Stomach smooth muscle (tissue), 2 donors: ENCODE measurements at regions not wholly inside any gene's neighbourhood (a gene's known extent, or its start where the extent isn't known, plus 50 kb on each side); places are given as distances from the start of the nearest gene placed in this dataset.

ENCODE experiments used
- H3K27ac ChIP-seq: one replicate; pipeline ENCODE4 v1.7.0; 2013; ENCODE audit warnings: mild to moderate bottlenecking, low read length, inconsistent platforms
- H3K27me3 ChIP-seq, 2 donors: one replicate each; pipeline ENCODE4 v1.7.0; 2013; ENCODE audit warnings: low read length in 2 of 2; ENCODE audit not compliant: insufficient read depth in 2 of 2, control insufficient read depth in 1 of 2
- H3K36me3 ChIP-seq, 2 donors: one replicate each; pipeline ENCODE4 v1.7.0; 2013; ENCODE audit warnings: low read length in 2 of 2; ENCODE audit not compliant: control insufficient read depth in 2 of 2, insufficient read depth in 2 of 2
- H3K4me1 ChIP-seq: one replicate; pipeline ENCODE4 v1.7.0; 2013; ENCODE audit warnings: low read length; ENCODE audit not compliant: control insufficient read depth, insufficient read depth
- H3K4me3 ChIP-seq, 2 donors: one replicate each; pipeline ENCODE4 v1.7.0; 2013; ENCODE audit warnings: low read length in 2 of 2
- H3K9ac ChIP-seq, 2 donors: one replicate each; pipeline ENCODE4 v1.7.0; 2013; ENCODE audit warnings: low read length in 2 of 2, mild to moderate bottlenecking in 1 of 2
- H3K9me3 ChIP-seq, 2 donors: one replicate each; pipeline ENCODE4 v1.7.0; 2013; ENCODE audit warnings: low read length in 2 of 2; ENCODE audit not compliant: control insufficient read depth in 2 of 2
- donor health status: healthy.
- donor health status: Pancreatic carcinoma.

DNA sequence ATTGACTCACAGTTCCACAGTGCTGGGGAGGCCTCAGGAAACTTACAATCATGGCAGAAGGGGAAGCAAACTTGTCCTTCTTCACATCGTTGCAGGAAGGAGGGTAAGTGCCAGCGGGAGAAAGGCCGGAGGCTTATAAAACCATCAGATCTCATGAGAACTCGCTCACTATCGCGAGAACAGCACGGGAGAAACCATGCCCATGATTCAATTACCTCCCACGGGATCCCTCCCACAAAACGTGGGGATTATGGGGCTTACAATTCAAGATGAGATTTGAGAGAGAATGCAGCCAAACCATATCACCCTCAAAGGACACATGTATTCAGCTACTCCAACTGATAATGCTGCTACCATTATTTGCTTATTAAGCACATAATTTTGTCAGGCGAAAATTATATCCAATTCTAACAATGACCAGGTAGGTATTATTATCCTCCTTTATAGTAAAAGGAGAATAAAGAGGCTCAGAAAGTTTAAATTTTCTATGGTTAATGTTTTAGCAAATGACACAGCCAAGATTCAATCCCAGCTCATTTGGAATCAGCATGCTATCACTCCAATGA lies 327.2 kb upstream of the CDIN1 start:
- Histone ChIP-seq H3K36me3 (no peaks in the 10 kb centered on the region), H3K27ac (no peak overlapping the region), H3K4me3 (no peak overlapping the region), H3K4me1 (no peaks in the 10 kb centered on the region), H3K27me3 (no peaks in the 10 kb centered on the region), H3K9me3 (no peaks in the 10 kb centered on the region), H3K9ac (no peak overlapping the region)

DNA sequence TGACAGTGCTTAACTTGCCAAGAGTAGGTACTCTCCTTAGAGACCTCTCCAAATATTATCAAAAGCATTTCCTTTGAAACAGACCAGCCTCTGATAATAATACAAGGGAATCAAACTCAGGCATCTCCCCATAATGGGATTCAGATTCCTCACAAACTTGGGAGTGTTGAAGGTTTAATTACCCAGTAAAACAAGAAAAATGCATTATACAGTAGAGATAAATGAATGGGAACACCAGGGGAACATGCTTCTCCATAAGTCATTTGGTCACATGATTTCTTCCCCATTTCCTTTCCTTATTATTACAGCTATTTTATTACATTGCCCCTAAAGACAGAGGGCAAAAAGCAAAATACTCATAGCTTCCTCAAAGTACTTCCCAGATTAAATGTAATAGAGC lies 325.0 kb upstream of the CDIN1 start:
- Histone ChIP-seq H3K36me3 (no peaks in the 10 kb centered on the region), H3K27ac (no peak overlapping the region), H3K4me3 (no peak overlapping the region), H3K27me3 (no peaks in the 10 kb centered on the region), H3K4me1 (no peaks in the 10 kb centered on the region), H3K9ac (no peak overlapping the region), H3K9me3 (no peaks in the 10 kb centered on the region)

DNA sequence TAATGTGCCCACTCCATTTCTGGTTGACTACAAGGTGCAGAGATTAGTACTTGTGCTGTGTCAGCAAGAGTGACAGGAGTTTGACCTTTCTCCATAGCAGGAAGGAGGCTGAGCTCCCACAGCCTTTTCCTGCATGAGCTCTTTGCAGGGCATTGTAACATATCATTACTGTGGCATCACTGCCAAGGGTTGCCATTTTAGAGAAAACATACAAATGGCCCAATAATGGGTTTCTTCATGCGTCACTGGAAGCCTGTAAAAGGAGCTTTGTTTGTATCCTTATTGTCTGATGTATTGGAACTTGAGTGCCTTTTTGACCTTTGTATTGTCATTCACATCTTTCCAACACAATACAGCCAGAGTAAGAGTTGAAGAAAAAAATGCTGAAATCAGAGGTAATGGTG lies 323.0 kb upstream of the CDIN1 start:
- Histone ChIP-seq H3K27ac (no peak overlapping the region), H3K4me3 (no peak overlapping the region), H3K36me3 (no peaks in the 10 kb centered on the region), H3K9ac (no peak overlapping the region), H3K27me3 (no peaks in the 10 kb centered on the region), H3K9me3 (no peaks in the 10 kb centered on the region), H3K4me1 (no peaks in the 10 kb centered on the region)

DNA sequence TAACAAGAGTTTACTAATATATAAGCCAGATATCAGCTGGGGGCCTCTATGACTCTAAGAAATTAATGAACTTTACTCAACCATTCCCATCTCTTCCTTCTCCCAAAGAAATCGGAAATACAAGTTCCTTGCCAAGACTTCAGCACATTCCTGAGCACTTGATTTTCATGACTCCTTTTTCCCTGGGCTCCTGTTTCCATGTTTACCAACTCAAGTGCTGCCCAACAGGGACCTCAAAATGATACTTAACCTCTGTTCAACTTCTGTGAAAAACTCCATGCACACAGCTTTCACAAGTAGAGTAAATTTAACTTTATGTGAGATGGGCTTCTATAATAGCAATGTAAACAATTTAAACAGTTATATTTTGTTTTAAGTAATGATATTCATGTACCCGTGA lies 315.8 kb upstream of the CDIN1 start:
- no peak overlapping the region for H3K4me3 ChIP-seq
- no peaks in the 10 kb centered on the region for H3K4me1 ChIP-seq
- no peak overlapping the region for H3K27ac ChIP-seq

DNA sequence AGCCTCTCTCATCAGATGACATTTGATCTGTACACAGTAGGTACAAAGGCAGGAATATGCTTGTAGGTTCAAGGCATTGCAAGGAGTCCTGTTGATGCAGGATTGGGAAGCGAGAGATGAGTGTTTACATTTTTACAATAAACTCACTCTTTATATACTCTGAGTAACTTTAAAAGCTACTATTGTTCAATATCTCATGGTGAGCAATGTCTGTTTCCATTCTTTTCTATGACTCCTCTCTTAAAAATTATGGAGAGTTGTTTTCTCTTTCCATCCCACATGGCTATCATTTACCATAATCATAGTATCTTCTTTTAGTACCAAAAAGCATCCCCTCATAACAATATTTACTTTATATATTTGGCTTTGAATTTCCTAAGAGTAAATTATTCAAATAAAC lies 314.0 kb upstream of the CDIN1 start:
- no peaks in the 10 kb centered on the region for H3K27me3 ChIP-seq
- H3K9me3 ChIP-seq = no peaks in the 10 kb centered on the region
- no peak overlapping the region for H3K27ac ChIP-seq
- no peak overlapping the region for H3K9ac ChIP-seq
- H3K36me3 ChIP-seq = no peaks in the 10 kb centered on the region
- no peaks in the 10 kb centered on the region for H3K4me1 ChIP-seq
- no peak overlapping the region for H3K4me3 ChIP-seq

More for the DNA sequence above, 315.8 kb upstream of the CDIN1 start:
- Histone ChIP-seq H3K36me3 (no peaks in the 10 kb centered on the region), H3K9ac (no peak overlapping the region), H3K9me3 (no peaks in the 10 kb centered on the region), H3K27me3 (no peaks in the 10 kb centered on the region)

DNA sequence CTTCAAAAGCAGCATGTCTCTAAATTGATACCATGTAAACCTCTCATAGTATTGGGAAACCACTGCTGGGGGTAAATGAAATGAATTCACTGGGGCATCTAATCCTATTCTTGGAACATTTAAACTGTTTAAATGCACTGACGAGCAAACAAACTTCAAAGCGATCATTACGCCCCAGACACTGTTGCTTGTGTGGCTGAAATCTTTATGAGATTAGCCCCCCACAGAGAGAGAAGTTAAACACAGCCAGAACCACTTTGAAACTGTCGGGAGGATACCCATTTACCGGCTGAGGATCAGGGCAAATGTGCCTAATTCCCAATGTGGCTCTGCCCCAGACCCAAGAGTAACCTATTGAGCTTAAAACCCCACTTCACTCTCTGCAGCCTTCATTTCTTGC lies 308.4 kb upstream of the CDIN1 start:
- Histone ChIP-seq H3K9me3 (no peaks in the 10 kb centered on the region), H3K9ac (no peak overlapping the region), H3K4me1 (no peaks in the 10 kb centered on the region), H3K36me3 (no peaks in the 10 kb centered on the region), H3K27ac (no peak overlapping the region), H3K4me3 (no peak overlapping the region), H3K27me3 (no peaks in the 10 kb centered on the region)

DNA sequence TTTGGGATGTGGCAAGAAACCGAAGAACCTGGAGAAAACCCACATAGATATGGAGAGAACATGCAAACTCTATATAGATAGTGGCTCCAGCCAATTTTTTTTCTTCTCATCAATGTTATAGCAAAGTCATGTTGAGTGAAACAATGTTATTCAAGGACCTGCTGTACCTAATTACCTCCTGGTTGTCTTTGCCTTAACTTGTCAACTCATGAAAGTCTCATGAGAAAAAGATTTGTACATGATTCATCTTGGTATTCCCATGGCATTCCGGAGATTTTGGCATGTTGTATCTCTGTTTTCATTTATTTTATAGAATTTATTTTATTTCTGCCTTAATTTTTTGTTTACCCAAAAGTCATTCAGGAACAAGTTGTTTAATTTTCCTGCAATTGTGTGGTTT lies 303.8 kb upstream of the CDIN1 start:
- no peak overlapping the region for H3K27ac ChIP-seq
- H3K4me1 ChIP-seq = no peaks in the 10 kb centered on the region
- H3K27me3 ChIP-seq = no peaks in the 10 kb centered on the region
- H3K36me3 ChIP-seq = no peaks in the 10 kb centered on the region
- H3K9ac ChIP-seq = no peak overlapping the region
- H3K9me3 ChIP-seq = no peaks in the 10 kb centered on the region
- H3K4me3 ChIP-seq = no peak overlapping the region

DNA sequence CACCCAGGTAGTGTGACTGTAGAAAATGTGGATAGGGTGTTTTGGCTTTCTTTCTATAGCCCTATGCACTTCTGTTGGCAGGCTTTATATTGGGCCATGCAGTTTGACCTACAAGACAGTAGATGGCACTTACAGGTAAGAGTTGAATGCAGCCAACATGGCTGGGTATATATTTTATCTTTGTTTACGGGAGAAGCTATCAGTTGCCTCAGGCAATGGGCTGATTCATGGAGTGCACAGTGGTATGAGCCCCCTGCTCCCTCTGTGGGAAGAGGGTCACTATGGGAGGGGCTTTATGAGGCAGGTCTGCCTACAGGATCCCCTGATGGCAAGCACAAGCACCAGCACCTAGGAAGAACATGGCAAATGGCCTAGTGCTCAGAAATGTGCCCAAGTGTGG lies 301.2 kb upstream of the CDIN1 start:
- no peak overlapping the region for H3K27ac ChIP-seq
- H3K4me3 ChIP-seq = no peak overlapping the region
- no peaks in the 10 kb centered on the region for H3K36me3 ChIP-seq
- H3K9ac ChIP-seq = no peak overlapping the region
- H3K9me3 ChIP-seq = no peaks in the 10 kb centered on the region
- no peaks in the 10 kb centered on the region for H3K27me3 ChIP-seq
- H3K4me1 ChIP-seq = no peaks in the 10 kb centered on the region

DNA sequence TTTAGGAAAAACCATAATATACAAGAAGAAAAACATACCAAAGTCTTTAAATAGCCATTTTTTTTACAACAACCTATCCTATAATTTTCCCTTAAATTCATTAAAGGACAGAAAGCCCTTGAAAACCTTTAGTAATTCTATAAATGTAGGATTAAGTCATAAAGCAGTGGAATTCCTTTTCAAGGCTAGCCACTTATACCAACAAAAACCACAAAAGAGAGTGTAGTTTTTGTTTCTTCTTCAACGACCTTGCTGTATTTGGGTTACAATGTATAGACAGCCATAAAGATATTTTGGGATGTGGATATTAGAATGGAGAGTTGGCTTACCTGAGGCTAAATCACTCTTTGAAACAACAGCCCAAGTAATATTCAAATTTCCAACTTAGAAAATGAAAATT lies 296.6 kb upstream of the CDIN1 start:
- no peaks in the 10 kb centered on the region for H3K4me1 ChIP-seq
- H3K27ac ChIP-seq = no peak overlapping the region
- H3K4me3 ChIP-seq = no peak overlapping the region
- H3K9ac ChIP-seq = no peak overlapping the region
- no peaks in the 10 kb centered on the region for H3K9me3 ChIP-seq
- H3K36me3 ChIP-seq = no peaks in the 10 kb centered on the region
- no peaks in the 10 kb centered on the region for H3K27me3 ChIP-seq

DNA sequence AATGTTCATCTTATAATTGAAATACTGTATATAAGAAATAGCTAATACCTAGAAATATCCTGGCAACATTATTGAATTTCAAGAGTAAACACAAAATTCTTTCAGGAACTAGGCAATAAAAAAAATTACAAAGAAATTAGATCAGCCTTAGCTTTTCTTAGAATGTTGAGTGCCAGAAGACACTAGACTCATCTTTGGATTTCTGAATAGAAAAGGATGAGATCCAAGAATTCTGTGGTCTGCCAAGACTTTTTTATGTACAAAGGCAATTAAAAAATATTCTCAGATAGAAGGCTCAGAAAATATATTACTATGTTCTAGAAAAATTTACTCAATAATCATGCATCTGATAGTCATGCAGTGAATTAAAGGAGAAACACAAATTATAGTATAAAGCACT lies 294.5 kb upstream of the CDIN1 start:
- no peak overlapping the region for H3K27ac ChIP-seq
- no peaks in the 10 kb centered on the region for H3K4me1 ChIP-seq

DNA sequence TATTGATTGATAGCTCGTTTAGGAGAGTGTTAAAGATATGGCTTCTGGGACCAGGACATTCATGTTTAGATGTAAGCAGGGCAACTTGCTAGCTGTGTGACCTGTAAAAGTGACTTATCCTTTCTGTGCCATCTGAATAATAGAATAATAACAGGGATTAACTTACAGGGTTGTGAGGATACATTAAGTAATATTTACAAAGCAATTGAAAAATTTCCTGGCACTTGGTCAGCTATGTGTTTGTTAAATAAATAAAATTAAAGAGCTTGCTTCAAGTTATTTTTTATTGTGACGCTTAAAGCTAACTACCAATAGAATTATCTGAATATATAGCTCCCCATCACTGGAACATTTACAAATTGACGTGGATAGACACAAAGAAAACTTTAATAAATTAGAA lies 287.9 kb upstream of the CDIN1 start:
- H3K27ac ChIP-seq = no peak overlapping the region
- no peaks in the 10 kb centered on the region for H3K36me3 ChIP-seq
- no peak overlapping the region for H3K9ac ChIP-seq
- no peak overlapping the region for H3K4me3 ChIP-seq
- no peaks in the 10 kb centered on the region for H3K4me1 ChIP-seq
- no peaks in the 10 kb centered on the region for H3K9me3 ChIP-seq
- H3K27me3 ChIP-seq = no peaks in the 10 kb centered on the region

More for the DNA sequence above, 294.5 kb upstream of the CDIN1 start:
- H3K9ac ChIP-seq = no peak overlapping the region
- H3K4me3 ChIP-seq = no peak overlapping the region
- H3K36me3 ChIP-seq = no peaks in the 10 kb centered on the region
- no peaks in the 10 kb centered on the region for H3K9me3 ChIP-seq
- H3K27me3 ChIP-seq = no peaks in the 10 kb centered on the region
